Esophagus squamous epithelium (tissue), 4 donors: ENCODE measurements at regions not wholly inside any gene's neighbourhood (a gene's known extent, or its start where the extent isn't known, plus 50 kb on each side); places are given as distances from the start of the nearest gene placed in this dataset.

Source experiments
- POLR2A ChIP-seq, 4 donors: fragments of 450-650 bp; IDR thresholded peaks; one replicate each; pipeline ENCODE4 v1.6.1; 2017; ENCODE audit warnings: antibody characterized with exemption in 4 of 4, mild to moderate bottlenecking in 4 of 4, moderate library complexity in 3 of 4
- TF ChIP-seq, protein P1 (sequence below), 6 experiments: fragments of 450-650 bp in 4 of 6; fragments of 200-600 bp in 2 of 6; sonication (generic) in 2 of 6; IDR thresholded peaks; one replicate each; pipeline ENCODE4 v1.5.1; 2016 to 2019; ENCODE audit warnings: antibody characterized with exemption in 6 of 6, mild to moderate bottlenecking in 4 of 6, moderate library complexity in 4 of 6

DNA sequence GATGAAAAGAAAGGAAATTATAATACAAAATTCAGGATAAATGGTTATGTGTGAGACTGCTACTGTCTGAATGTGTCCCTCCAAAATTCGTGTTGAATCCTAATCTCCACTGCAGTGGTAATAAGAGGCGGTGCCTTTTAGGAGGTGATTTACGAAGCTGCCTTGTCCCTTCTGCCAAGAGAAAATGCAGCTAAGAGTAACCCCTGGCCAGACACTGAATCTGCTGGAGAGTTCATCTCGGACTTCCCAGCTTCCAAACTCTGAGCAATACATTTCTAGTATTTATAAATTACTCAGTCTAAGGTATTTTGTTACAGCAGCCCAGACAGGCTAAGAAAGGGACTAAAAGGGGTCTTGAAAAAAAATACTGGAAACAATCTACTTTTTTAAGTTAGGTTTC lies 152.6 kb downstream of the KLF12 start:
- no peak for TF ChIP-seq POLR2A (IDR thresholded peaks at IDR 0.05)
- TF ChIP-seq, protein P1, sequence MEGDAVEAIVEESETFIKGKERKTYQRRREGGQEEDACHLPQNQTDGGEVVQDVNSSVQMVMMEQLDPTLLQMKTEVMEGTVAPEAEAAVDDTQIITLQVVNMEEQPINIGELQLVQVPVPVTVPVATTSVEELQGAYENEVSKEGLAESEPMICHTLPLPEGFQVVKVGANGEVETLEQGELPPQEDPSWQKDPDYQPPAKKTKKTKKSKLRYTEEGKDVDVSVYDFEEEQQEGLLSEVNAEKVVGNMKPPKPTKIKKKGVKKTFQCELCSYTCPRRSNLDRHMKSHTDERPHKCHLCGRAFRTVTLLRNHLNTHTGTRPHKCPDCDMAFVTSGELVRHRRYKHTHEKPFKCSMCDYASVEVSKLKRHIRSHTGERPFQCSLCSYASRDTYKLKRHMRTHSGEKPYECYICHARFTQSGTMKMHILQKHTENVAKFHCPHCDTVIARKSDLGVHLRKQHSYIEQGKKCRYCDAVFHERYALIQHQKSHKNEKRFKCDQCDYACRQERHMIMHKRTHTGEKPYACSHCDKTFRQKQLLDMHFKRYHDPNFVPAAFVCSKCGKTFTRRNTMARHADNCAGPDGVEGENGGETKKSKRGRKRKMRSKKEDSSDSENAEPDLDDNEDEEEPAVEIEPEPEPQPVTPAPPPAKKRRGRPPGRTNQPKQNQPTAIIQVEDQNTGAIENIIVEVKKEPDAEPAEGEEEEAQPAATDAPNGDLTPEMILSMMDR (IDR thresholded peaks at IDR 0.05), result no peak
